Pancreas (tissue), 10 donors: ENCODE measurements at regions not wholly inside any gene's neighbourhood (a gene's known extent, or its start where the extent isn't known, plus 50 kb on each side); places are given as distances from the start of the nearest gene placed in this dataset.
"Not testable (repeated sequence)": the region's sequence is repeated elsewhere in the genome, so short reads cannot be mapped to it uniquely, and the experiment has no call there.

ENCODE experiments used
- ATAC-seq, 4 donors: fragments of 200-7000 bp; cut with Tn5 transposase; one replicate each; pipeline versions ENCODE4 v1.8.0 to v1.9.1; 2020; ENCODE audit warnings: mild to moderate bottlenecking in 4 of 4, moderate library complexity in 4 of 4
- DNase-seq, 6 donors: peaks; one replicate each; pipeline ENCODE4 v3.0.0-alpha.2; 2020
- FAIRE-seq: peaks from 2 replicates; lab custom pipeline; 2012; peaks lifted over from hg19 to GRCh38; lab: Jason Lieb, UNC
- H3K27ac ChIP-seq, 4 donors: fragments of 200-600 bp; sonication (generic); 1 replicate in 3 of 4; 2 replicates in 1 of 4; pipeline versions ENCODE4 v1.5.0 to v1.8.0; 2020
- H3K27me3 ChIP-seq, 4 donors: fragments of 200-600 bp; one replicate each; pipeline ENCODE4 v1.8.0; 2021
- H3K36me3 ChIP-seq, 3 donors: fragments of 200-600 bp; sonication (generic) in 1 of 3; one replicate each; pipeline versions ENCODE4 v1.5.0 to v1.8.0; 2020 to 2021
- H3K4me1 ChIP-seq, 3 donors: fragments of 200-600 bp; one replicate each; pipeline ENCODE4 v1.8.0; 2021
- H3K4me3 ChIP-seq, 4 donors: fragments of 200-600 bp; sonication (generic) in 2 of 4; one replicate each; pipeline versions ENCODE4 v1.5.0 to v1.8.0; 2020 to 2021
- H3K9me3 ChIP-seq, 4 donors: fragments of 200-600 bp; one replicate each; pipeline ENCODE4 v1.8.0; 2021
- CTCF ChIP-seq, 4 donors: fragments of 200-600 bp; sonication (generic) in 3 of 4; IDR thresholded peaks; one replicate each; pipeline versions ENCODE4 v1.5.0 to v1.8.0; 2021; ENCODE audit warnings: antibody characterized with exemption in 4 of 4
- WGBS, 2 donors: extraction: QIAGEN DNeasy Blood & Tissue Kit; methylation state at CpG; one replicate each; pipeline ENCODE4 v1.1.7; 2013; 5-methylcytosine and 5-hydroxymethylcytosine counted together
- intact Hi-C, 3 donors: fragments of 100-400 bp; cut with DNase I; formaldehyde crosslinking; loops; one replicate each; pipeline versions ENCODE4 v1.11.1 to v1.14.2; 2022
- donor health status: healthy with polysubstance abuse.
- donor health status: DM: no; HTN: no; CAD: no; lungs with moderate emphysema.
- donor health status: DM: no; HTN: no; CAD: no.
- donor health status: control.
- donor health status: control.
- donor health status: Bipolar disorder and iron deficiency.
- donor health status: DM: yes; HTN: yes; CAD: no.
- donor health status: DM: no; HTN: no; CAD: no.
- donor health status: DM: no; HTN: no; CAD: no.
- donor health status: DM: yes; HTN: yes; CAD: no.

- no peak for FAIRE-seq
- H3K9me3 ChIP-seq, result no peaks in the 10 kb centered on the region
- DNase-seq, result no peak
- no peak for TF ChIP-seq CTCF (IDR thresholded peaks at IDR 0.05)
- no peak for ATAC-seq
- intact Hi-C loops, result no loop called here
- H3K4me3 ChIP-seq, result no peak overlapping the region
- H3K36me3 ChIP-seq, result no peaks in the 10 kb centered on the region
- H3K27me3 ChIP-seq, result peaks cover 0 to 4% (median 0%) of the 10 kb centered on the region in 4 donors
- 67 to 72% methylated on average over 31 of the region's 31 CpGs for WGBS, 2 donors
- no peak overlapping the region for H3K27ac ChIP-seq
- no peaks in the 10 kb centered on the region for H3K4me1 ChIP-seq
Measured at GRCh38 chrX:500481-501010, 113.8 kb upstream of the PPP2R3B start.

GRCh38 chrX:506341-506740, 119.6 kb upstream of the PPP2R3B start:
- Histone ChIP-seq H3K27ac (no peak overlapping the region), H3K36me3 (no peaks in the 10 kb centered on the region), H3K9me3 (no peaks in the 10 kb centered on the region), H3K4me1 (no peaks in the 10 kb centered on the region), H3K4me3 (no peak overlapping the region), H3K27me3 (peaks cover 0 to 4% (median 0%) of the 10 kb centered on the region in 4 donors)
- FAIRE-seq, result no peak
- no peak for ATAC-seq
- TF ChIP-seq CTCF (IDR thresholded peaks at IDR 0.05), result no peak
- intact Hi-C loops, result no loop called here
- WGBS, 2 donors, result 46 to 51% methylated on average over 8 of the region's 8 CpGs
- DNase-seq, result no peak

GRCh38 chrX:508163-508562, 121.5 kb upstream of the PPP2R3B start:
- DNase-seq (no peak), ATAC-seq (no peak), FAIRE-seq (no peak)
- Histone ChIP-seq H3K4me1 (no peaks in the 10 kb centered on the region), H3K9me3 (no peaks in the 10 kb centered on the region), H3K36me3 (no peaks in the 10 kb centered on the region), H3K4me3 (no peak overlapping the region), H3K27me3 (no peaks in the 10 kb centered on the region), H3K27ac (no peak overlapping the region)
- intact Hi-C loops, result no loop called here
- no peak for TF ChIP-seq CTCF (IDR thresholded peaks at IDR 0.05)
- WGBS, 2 donors, result 64 to 77% methylated on average over 8 of the region's 8 CpGs

GRCh38 chrX:508821-509220, 121.8 kb upstream of the SHOX start:
- not testable (repeated sequence) for ATAC-seq, DNase-seq
- 68 to 77% methylated on average over 5 of the region's 5 CpGs for WGBS, 2 donors

GRCh38 chrX:511089-511488, 119.5 kb upstream of the SHOX start:
- WGBS, 2 donors, result 80 to 89% methylated on average over 4 of the region's 4 CpGs
- H3K36me3 ChIP-seq, intact Hi-C loops, FAIRE-seq, H3K4me1 ChIP-seq, ATAC-seq, H3K4me3 ChIP-seq, H3K27ac ChIP-seq, H3K27me3 ChIP-seq, H3K9me3 ChIP-seq, DNase-seq: not testable (repeated sequence)

More at GRCh38 chrX:508821-509220, 121.8 kb upstream of the SHOX start:
- H3K36me3 ChIP-seq, FAIRE-seq, H3K4me3 ChIP-seq, intact Hi-C loops, H3K27me3 ChIP-seq, H3K27ac ChIP-seq, H3K9me3 ChIP-seq, H3K4me1 ChIP-seq: not testable (repeated sequence)

- 64 to 73% methylated on average over 12 of the region's 12 CpGs for WGBS, 2 donors
- FAIRE-seq, result no peak
- DNase-seq, result no peak
- H3K36me3 ChIP-seq, result no peaks in the 10 kb centered on the region
- no peaks in the 10 kb centered on the region for H3K9me3 ChIP-seq
- intact Hi-C loops, result no loop called here
- no peak for ATAC-seq
- TF ChIP-seq CTCF (IDR thresholded peaks at IDR 0.05), result no peak
- no peaks in the 10 kb centered on the region for H3K4me1 ChIP-seq
- H3K27me3 ChIP-seq, result no peaks in the 10 kb centered on the region
- no peak overlapping the region for H3K27ac ChIP-seq
- no peak overlapping the region for H3K4me3 ChIP-seq
Measured at GRCh38 chrX:518319-518718, 112.3 kb upstream of the SHOX start.
